Smooth muscle cell (in vitro differentiated cells): ENCODE measurements at regions not wholly inside any gene's neighbourhood (a gene's known extent, or its start where the extent isn't known, plus 50 kb on each side); places are given as distances from the start of the nearest gene placed in this dataset.

ENCODE experiments used
- DNase-seq: peaks from one replicate; lab custom pipeline; 2025; ENCODE audit not compliant: unreplicated experiment; lab: John Stamatoyannopoulos, UW
- H2AFZ ChIP-seq: fragments of 200-600 bp; sonication (generic); 2 replicates; pipeline ENCODE4 v1.6.0; 2016; ENCODE audit warnings: antibody characterized with exemption, low read depth, mild to moderate bottlenecking
- H3F3A ChIP-seq: fragments of 200-600 bp; sonication (generic); 2 replicates; pipeline ENCODE4 v1.6.0; 2017; ENCODE audit warnings: antibody characterized with exemption, low read depth
- H3K27ac ChIP-seq: fragments of 200-600 bp; sonication (generic); 2 replicates; pipeline ENCODE4 v1.5.1; 2016; ENCODE audit warnings: low read depth, mild to moderate bottlenecking
- H3K27me3 ChIP-seq: fragments of 200-600 bp; sonication (generic); 2 replicates; pipeline ENCODE4 v1.6.1; 2016; ENCODE audit warnings: low read depth, mild to moderate bottlenecking
- H3K36me3 ChIP-seq: fragments of 200-600 bp; sonication (generic); 2 replicates; pipeline ENCODE4 v1.5.1; 2016; ENCODE audit warnings: low read depth
- H3K4me1 ChIP-seq: fragments of 200-600 bp; sonication (generic); 2 replicates; pipeline ENCODE4 v1.5.1; 2016; ENCODE audit warnings: low read depth
- H3K4me2 ChIP-seq: fragments of 200-600 bp; sonication (generic); 2 replicates; pipeline ENCODE4 v1.6.0; 2016; ENCODE audit warnings: mild to moderate bottlenecking
- H3K4me3 ChIP-seq: fragments of 200-600 bp; sonication (generic); 2 replicates; pipeline ENCODE4 v1.5.1; 2016; ENCODE audit warnings: mild to moderate bottlenecking
- H3K79me2 ChIP-seq: fragments of 200-600 bp; sonication (generic); 2 replicates; pipeline ENCODE4 v1.6.0; 2016; ENCODE audit warnings: low read depth, mild to moderate bottlenecking
- H3K9ac ChIP-seq: fragments of 200-600 bp; sonication (generic); 2 replicates; pipeline ENCODE4 v1.6.0; 2016; ENCODE audit warnings: low read depth
- H3K9me3 ChIP-seq: fragments of 200-600 bp; sonication (generic); replicated peaks from 2 replicates; pipeline ENCODE4 v1.5.1; 2016; ENCODE audit warnings: low read depth
- H4K20me1 ChIP-seq: fragments of 200-600 bp; sonication (generic); 2 replicates; pipeline ENCODE4 v1.6.0; 2016; ENCODE audit warnings: low read depth
- WGBS: methylation state at CpG from one replicate; pipeline ENCODE4 v1.1.7; 2016; ENCODE audit warnings: low lambda C conversion rate; 5-methylcytosine and 5-hydroxymethylcytosine counted together
- TF ChIP-seq, protein P1 (sequence below): fragments of 200-600 bp; sonication (generic); IDR thresholded peaks from 2 replicates; pipeline ENCODE4 v1.5.1; 2017; ENCODE audit warnings: borderline replicate concordance, mild to moderate bottlenecking, antibody characterized with exemption; ENCODE audit not compliant: insufficient read depth, poor library complexity, severe bottlenecking

DNA sequence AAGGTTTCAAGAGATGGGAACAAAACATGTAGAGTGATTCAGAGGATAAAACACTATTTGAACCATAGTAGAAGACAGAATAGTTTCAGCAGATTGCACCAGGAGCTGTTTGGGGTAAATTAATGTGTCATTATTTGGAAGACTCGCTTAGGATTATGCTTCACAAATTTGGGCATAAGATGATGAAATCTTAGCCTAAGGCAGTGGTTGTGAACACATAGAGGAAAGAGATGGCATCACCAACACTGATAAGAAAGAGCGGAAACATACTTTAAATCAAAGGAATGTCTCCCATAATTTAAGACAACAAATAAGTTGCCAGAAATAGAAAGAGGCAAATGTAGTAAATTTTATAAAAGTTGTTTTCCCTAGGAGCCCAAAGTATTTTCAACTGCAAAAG is 66.1 kb upstream of the TBCA start:
- Histone ChIP-seq H3K4me1 (peaks cover 30% of the 10 kb centered on the region), H3K79me2 (no peaks in the 10 kb centered on the region), H3K27me3 (no peaks in the 10 kb centered on the region), H3F3A (peaks cover 6% of the 10 kb centered on the region), H3K4me2 (no peak overlapping the region), H4K20me1 (no peaks in the 10 kb centered on the region), H2AFZ (no peak overlapping the region), H3K9ac (no peak overlapping the region), H3K4me3 (no peak overlapping the region), H3K36me3 (no peaks in the 10 kb centered on the region), H3K9me3 (no peaks in the 10 kb centered on the region), H3K27ac (peak overlapping the region; percentile 18)
- TF ChIP-seq, protein P1, sequence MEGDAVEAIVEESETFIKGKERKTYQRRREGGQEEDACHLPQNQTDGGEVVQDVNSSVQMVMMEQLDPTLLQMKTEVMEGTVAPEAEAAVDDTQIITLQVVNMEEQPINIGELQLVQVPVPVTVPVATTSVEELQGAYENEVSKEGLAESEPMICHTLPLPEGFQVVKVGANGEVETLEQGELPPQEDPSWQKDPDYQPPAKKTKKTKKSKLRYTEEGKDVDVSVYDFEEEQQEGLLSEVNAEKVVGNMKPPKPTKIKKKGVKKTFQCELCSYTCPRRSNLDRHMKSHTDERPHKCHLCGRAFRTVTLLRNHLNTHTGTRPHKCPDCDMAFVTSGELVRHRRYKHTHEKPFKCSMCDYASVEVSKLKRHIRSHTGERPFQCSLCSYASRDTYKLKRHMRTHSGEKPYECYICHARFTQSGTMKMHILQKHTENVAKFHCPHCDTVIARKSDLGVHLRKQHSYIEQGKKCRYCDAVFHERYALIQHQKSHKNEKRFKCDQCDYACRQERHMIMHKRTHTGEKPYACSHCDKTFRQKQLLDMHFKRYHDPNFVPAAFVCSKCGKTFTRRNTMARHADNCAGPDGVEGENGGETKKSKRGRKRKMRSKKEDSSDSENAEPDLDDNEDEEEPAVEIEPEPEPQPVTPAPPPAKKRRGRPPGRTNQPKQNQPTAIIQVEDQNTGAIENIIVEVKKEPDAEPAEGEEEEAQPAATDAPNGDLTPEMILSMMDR: no peak
- 19% methylated on average over 2 of the region's 2 CpGs for WGBS
- no peak for DNase-seq

DNA sequence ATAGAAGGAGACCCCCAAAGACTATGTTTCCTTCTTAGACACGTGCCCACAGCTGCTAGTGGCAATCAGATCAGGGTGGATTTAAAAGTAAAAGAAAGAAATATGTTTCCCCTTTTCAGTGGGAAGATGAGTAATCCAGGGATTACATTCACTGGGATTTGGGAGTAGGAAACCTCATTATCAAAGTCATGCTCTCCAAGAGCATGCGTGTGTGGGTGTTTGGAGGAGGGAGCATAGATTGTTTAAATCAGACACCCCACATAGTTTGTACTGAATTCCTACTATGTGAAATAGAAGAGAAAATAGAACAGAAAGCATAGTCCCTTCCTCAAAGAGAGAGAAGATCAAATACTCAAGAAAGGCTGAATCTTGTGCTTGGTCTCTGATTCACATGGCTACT is 65.5 kb upstream of the TBCA start:
- Histone ChIP-seq H3K27ac (peak overlapping the region; percentile 18), H3K9ac (no peak overlapping the region), H3K9me3 (no peaks in the 10 kb centered on the region), H3K4me3 (no peak overlapping the region), H3K4me2 (no peak overlapping the region), H3K36me3 (no peaks in the 10 kb centered on the region), H3K27me3 (no peaks in the 10 kb centered on the region), H3K4me1 (peaks cover 24% of the 10 kb centered on the region), H3K79me2 (no peaks in the 10 kb centered on the region), H4K20me1 (no peaks in the 10 kb centered on the region), H3F3A (peaks cover 6% of the 10 kb centered on the region), H2AFZ (no peak overlapping the region)
- WGBS: 11% methylated on average over 2 of the region's 2 CpGs
- DNase-seq: no peak
- TF ChIP-seq, protein P1: no peak

DNA sequence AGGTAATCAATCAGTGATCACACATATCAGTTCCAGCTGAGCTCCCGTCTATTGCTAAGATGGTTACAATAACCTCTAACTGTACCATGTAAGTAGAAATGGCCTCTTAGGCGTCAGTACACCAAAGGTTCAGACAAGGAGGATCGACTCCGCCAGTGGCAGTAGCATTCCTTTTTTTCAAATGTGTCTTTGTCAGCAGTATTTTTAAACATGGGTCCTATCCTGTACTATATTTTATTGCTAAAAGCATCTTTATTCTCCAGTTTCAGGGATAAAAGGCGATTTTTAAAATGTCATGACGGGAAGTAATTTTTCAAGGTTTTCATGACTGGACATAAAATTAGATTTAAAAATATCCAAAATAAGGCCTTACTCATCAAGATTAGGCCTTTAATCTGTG is 64.8 kb upstream of the TBCA start:
- Histone ChIP-seq H3K4me3 (no peak overlapping the region), H4K20me1 (no peaks in the 10 kb centered on the region), H3K9ac (no peak overlapping the region), H3K9me3 (no peaks in the 10 kb centered on the region), H3K36me3 (no peaks in the 10 kb centered on the region), H3K79me2 (no peaks in the 10 kb centered on the region), H3F3A (peaks cover 6% of the 10 kb centered on the region), H3K27me3 (no peaks in the 10 kb centered on the region), H3K27ac (no peak overlapping the region), H3K4me2 (no peak overlapping the region), H2AFZ (no peak overlapping the region), H3K4me1 (peaks cover 17% of the 10 kb centered on the region)
- 91% methylated on average over 6 of the region's 6 CpGs for WGBS
- TF ChIP-seq, protein P1: no peak
- no peak for DNase-seq

DNA sequence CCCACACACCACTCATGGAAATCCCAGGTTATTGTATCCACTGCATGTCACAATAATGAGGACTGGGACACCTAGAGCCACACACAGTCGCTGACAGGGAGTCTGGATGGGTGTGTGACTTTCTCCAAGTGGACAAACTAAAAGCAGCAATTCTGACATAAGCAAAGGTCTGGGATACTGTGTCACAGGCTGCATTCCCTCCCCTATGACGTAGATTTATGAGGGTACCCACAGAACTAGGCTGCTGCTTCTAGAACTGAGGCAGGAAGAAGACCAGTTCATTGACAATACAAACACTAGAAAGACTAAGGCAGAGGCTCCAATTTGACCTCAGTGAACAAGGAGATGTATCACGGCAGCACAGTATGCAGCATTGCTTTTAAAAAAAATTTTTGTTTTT is 63.6 kb upstream of the TBCA start:
- Histone ChIP-seq H3K36me3 (no peaks in the 10 kb centered on the region), H3K27me3 (no peaks in the 10 kb centered on the region), H3K4me1 (peaks cover 10% of the 10 kb centered on the region), H3K79me2 (no peaks in the 10 kb centered on the region), H3K4me2 (no peak overlapping the region), H3K27ac (no peak overlapping the region), H3K9me3 (no peaks in the 10 kb centered on the region), H2AFZ (no peak overlapping the region), H3K9ac (no peak overlapping the region), H3F3A (peaks cover 6% of the 10 kb centered on the region), H4K20me1 (no peaks in the 10 kb centered on the region), H3K4me3 (no peak overlapping the region)
- no peak for DNase-seq
- WGBS: 87% methylated on average over 3 of the region's 3 CpGs
- TF ChIP-seq, protein P1: no peak
